Lung microvascular endothelial cell (primary cell): ENCODE measurements at regions not wholly inside any gene's neighbourhood (a gene's known extent, or its start where the extent isn't known, plus 50 kb on each side); places are given as distances from the start of the nearest gene placed in this dataset.

Source experiments
- DNase-seq, 2 donors: peaks; one replicate each; pipeline versions ENCODE4 v3.0.0 to v3.0.0-alpha.2; 2010; ENCODE audit warnings: low read depth in 2 of 2

DNA sequence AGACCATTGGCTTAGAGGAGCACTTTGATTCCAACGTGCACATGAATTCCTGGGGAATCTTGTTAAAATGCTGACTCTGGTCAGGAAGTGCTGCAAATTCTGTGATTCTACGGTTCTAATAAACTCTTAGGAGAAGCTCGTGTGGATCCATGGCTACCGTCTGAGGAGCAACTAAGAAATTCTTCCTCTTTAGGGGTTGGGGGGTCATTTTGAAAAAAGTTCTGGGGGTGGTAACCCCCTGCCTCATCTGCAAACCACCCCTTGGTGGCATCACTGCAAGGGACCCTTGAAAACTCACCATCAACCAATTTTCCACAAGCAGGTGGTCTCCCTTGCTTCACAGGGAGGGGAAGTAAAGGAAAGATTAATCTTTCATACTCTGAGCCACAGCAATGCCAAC lies 52.2 kb upstream of the IGF1R start:
- DNase-seq, result no peak

DNA sequence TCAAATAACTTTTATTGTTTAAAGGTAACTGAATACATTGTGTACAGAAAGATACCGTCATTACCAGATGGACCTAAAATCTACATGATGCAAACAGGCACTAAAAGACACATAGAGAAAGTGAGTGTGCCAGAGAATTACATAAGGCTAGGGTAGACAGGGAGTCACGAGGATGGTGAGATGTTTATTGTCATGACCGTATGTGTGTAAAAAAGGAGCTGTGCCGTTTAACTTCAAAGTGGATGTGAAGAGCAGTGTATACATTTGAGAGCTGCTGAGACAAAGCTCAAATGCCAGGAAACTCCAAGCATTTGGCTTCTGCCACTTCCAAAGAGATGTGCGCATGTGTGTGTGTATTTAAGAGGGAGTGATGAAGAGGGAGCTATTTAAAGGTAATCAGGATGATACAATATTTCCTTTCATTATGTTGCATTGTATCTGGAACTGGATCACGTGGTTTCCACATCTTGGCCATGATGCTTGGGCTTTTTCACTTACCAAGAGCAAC lies 51.4 kb upstream of the IGF1R start:
- peak in 1 of 2 donors; percentile 35 for DNase-seq

DNA sequence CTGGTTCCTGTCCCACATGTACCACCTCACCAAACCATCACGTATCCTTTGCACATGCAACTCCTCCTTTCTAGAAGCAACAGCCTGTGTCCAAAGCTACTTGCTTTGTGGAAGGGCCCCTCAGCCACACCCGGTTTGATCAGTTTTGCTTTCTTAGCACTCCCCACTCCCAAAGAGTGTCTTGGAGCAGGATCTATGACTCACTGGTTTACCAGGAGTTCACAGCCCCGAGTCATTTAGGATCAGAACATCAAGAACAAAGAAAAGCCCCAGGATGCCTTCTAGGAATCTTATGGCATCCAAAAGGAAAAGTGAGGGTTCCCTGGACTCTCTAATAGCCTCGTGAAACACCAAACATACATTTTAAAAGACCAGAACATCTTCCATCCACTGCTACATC lies 50.7 kb upstream of the IGF1R start:
- DNase-seq, result no peak
